Choroid plexus epithelial cell (primary cell): ENCODE measurements at regions not wholly inside any gene's neighbourhood (a gene's known extent, or its start where the extent isn't known, plus 50 kb on each side); places are given as distances from the start of the nearest gene placed in this dataset.
"Not testable (repeated sequence)": the region's sequence is repeated elsewhere in the genome, so short reads cannot be mapped to it uniquely, and the experiment has no call there.

Experiments used
- DNase-seq: peaks from one replicate; pipeline ENCODE4 v3.0.0-alpha.2; 2010; ENCODE audit warnings: low read depth
- H3K4me3 ChIP-seq: 2 replicates; pipeline ENCODE4 v1.5.1; 2011; ENCODE audit warnings: low read depth, mild to moderate bottlenecking, control low read depth, low read length, moderate library complexity
- CTCF ChIP-seq: conservative IDR thresholded peaks from 2 replicates; pipeline ENCODE4 v1.5.1; 2011; ENCODE audit warnings: low read depth, mild to moderate bottlenecking, control low read depth, inconsistent platforms, low read length, moderate library complexity

- no peak for TF ChIP-seq CTCF
- no peak overlapping the region for H3K4me3 ChIP-seq
- no peak for DNase-seq
Measured at GRCh38 chr2:187180529-187180928, 267.5 kb downstream of the CALCRL start.

- not testable (repeated sequence) for DNase-seq, H3K4me3 ChIP-seq
Measured at GRCh38 chr2:187178876-187179275, 269.2 kb downstream of the CALCRL start.

- H3K4me3 ChIP-seq, result no peak overlapping the region
- no peak for TF ChIP-seq CTCF
- no peak for DNase-seq
Measured at GRCh38 chr2:187177253-187177652, 270.8 kb downstream of the CALCRL start.

GRCh38 chr2:187174582-187174981 lies 273.5 kb downstream of the CALCRL start:
- peak; percentile 61 for TF ChIP-seq CTCF
- DNase-seq, result peak; percentile 23
- no peak overlapping the region for H3K4me3 ChIP-seq

- H3K4me3 ChIP-seq, result no peak overlapping the region
- no peak for DNase-seq
- no peak for TF ChIP-seq CTCF
Measured at GRCh38 chr2:187171318-187171717, 276.7 kb downstream of the CALCRL start.

GRCh38 chr2:187169864-187170263 lies 278.2 kb downstream of the CALCRL start:
- no peak for DNase-seq
- H3K4me3 ChIP-seq, result no peak overlapping the region
- no peak for TF ChIP-seq CTCF

- no peak for TF ChIP-seq CTCF
- DNase-seq, result peak; percentile 5
- no peak overlapping the region for H3K4me3 ChIP-seq
Measured at GRCh38 chr2:187168720-187169713, 279.0 kb downstream of the CALCRL start.
